Gastroesophageal sphincter (tissue), 3 donors: ENCODE measurements at regions not wholly inside any gene's neighbourhood (a gene's known extent, or its start where the extent isn't known, plus 50 kb on each side); places are given as distances from the start of the nearest gene placed in this dataset.

Source experiments
- CTCF ChIP-seq, 4 experiments: fragments of 200-600 bp in 2 of 4; fragments of 450-650 bp in 2 of 4; sonication (generic) in 1 of 4; IDR thresholded peaks; one replicate each; pipeline ENCODE4 v1.5.1; 2017 to 2019; ENCODE audit warnings: antibody characterized with exemption in 4 of 4, mild to moderate bottlenecking in 2 of 4, moderate library complexity in 2 of 4
- EP300 ChIP-seq: sonication (generic); formaldehyde crosslinking; IDR thresholded peaks from one replicate; pipeline ENCODE4 v1.6.1; 2017; ENCODE audit warnings: antibody characterized with exemption, mild to moderate bottlenecking
- POLR2A ChIP-seq, 2 donors: fragments of 450-650 bp; IDR thresholded peaks; one replicate each; pipeline ENCODE4 v1.6.1; 2017; ENCODE audit warnings: antibody characterized with exemption in 2 of 2, mild to moderate bottlenecking in 2 of 2, moderate library complexity in 1 of 2

- no peak for TF ChIP-seq CTCF (IDR thresholded peaks at IDR 0.05)
- no peak for TF ChIP-seq POLR2A (IDR thresholded peaks at IDR 0.05)
- no peak for TF ChIP-seq EP300
These were observed 286.1 kb upstream of the KLF6 start for GRCh38 chr10:4070921-4071660.
